OCI-LY3 (cell line): ENCODE measurements at regions not wholly inside any gene's neighbourhood (a gene's known extent, or its start where the extent isn't known, plus 50 kb on each side); places are given as distances from the start of the nearest gene placed in this dataset.

ENCODE experiments used
- H2AFZ ChIP-seq: fragments of 200-600, 300-600 bp; shearing (Covaris generic); 2 replicates; pipeline ENCODE4 v1.6.0; 2014; ENCODE audit warnings: antibody characterized with exemption, low read depth, low read length
- H3K27ac ChIP-seq: fragments of 200-600, 300-600 bp; sonication (generic); 2 replicates; pipeline ENCODE4 v1.5.1; 2014; ENCODE audit warnings: mild to moderate bottlenecking, low read length, moderate library complexity, mixed read lengths
- H3K27me3 ChIP-seq: fragments of 200-600, 300-600 bp; sonication (generic); 2 replicates; pipeline ENCODE4 v1.6.1; 2014; ENCODE audit warnings: low read depth, low read length, mixed read lengths
- H3K36me3 ChIP-seq: fragments of 200-600, 300-600 bp; sonication (generic); replicated peaks from 2 replicates; pipeline ENCODE3; 2014; ENCODE audit warnings: low read depth, low read length, mixed read lengths
- H3K4me1 ChIP-seq: fragments of 300-600, 200-600 bp; sonication (generic); 2 replicates; pipeline ENCODE4 v1.6.1; 2014; ENCODE audit warnings: low read length, mixed read lengths
- H3K4me2 ChIP-seq: fragments of 200-600, 300-600 bp; sonication (generic); 2 replicates; pipeline ENCODE4 v1.6.1; 2014; ENCODE audit warnings: low read length, mixed read lengths
- H3K4me3 ChIP-seq: fragments of 300-600, 200-600 bp; sonication (generic); 2 replicates; pipeline ENCODE4 v1.5.1; 2014; ENCODE audit warnings: antibody characterized with exemption, mild to moderate bottlenecking, low read length, moderate library complexity
- H3K79me2 ChIP-seq: fragments of 300-600, 200-600 bp; shearing (Covaris generic); 2 replicates; pipeline ENCODE4 v1.6.1; 2014; ENCODE audit warnings: mild to moderate bottlenecking, low read length, mixed read lengths
- H3K9ac ChIP-seq: fragments of 300-600, 200-600 bp; shearing (Covaris generic); 2 replicates; pipeline ENCODE4 v1.6.0; 2014; ENCODE audit warnings: mild to moderate bottlenecking, low read length, moderate library complexity
- H3K9me3 ChIP-seq: fragments of 200-600, 300-600 bp; shearing (Covaris generic); 2 replicates; pipeline ENCODE4 v1.6.1; 2014; ENCODE audit warnings: low read length, mixed read lengths; ENCODE audit not compliant: insufficient read depth
- H4K20me1 ChIP-seq: fragments of 200-600, 300-600 bp; sonication (generic); 2 replicates; pipeline ENCODE4 v1.6.1; 2016; ENCODE audit warnings: low read length, mixed read lengths; ENCODE audit not compliant: insufficient read depth
- EZH2phosphoT487 ChIP-seq: fragments of 200-600 bp; shearing (Covaris generic); IDR thresholded peaks from 2 replicates; pipeline ENCODE4 v1.6.1; 2018; ENCODE audit warnings: antibody characterized with exemption, mixed run types, low read depth
- TF ChIP-seq, protein P1 (sequence below): fragments of 200-600, 300-600 bp; sonication (generic); IDR thresholded peaks from 2 replicates; pipeline ENCODE4 v1.5.1; 2014; ENCODE audit warnings: antibody characterized with exemption, low read length, low read depth

- no peaks in the 10 kb centered on the region for H3K4me1 ChIP-seq
- H3K27me3 ChIP-seq = no peaks in the 10 kb centered on the region
- H3K27ac ChIP-seq = no peak overlapping the region
- H3K36me3 ChIP-seq = no peaks in the 10 kb centered on the region
- no peaks in the 10 kb centered on the region for H3K9me3 ChIP-seq
- no peaks in the 10 kb centered on the region for H4K20me1 ChIP-seq
- no peak overlapping the region for H3K4me3 ChIP-seq
- H3K4me2 ChIP-seq = no peak overlapping the region
- no peak overlapping the region for H3K9ac ChIP-seq
- no peaks in the 10 kb centered on the region for H3K79me2 ChIP-seq
- no peak for TF ChIP-seq EZH2phosphoT487
- TF ChIP-seq, protein P1, sequence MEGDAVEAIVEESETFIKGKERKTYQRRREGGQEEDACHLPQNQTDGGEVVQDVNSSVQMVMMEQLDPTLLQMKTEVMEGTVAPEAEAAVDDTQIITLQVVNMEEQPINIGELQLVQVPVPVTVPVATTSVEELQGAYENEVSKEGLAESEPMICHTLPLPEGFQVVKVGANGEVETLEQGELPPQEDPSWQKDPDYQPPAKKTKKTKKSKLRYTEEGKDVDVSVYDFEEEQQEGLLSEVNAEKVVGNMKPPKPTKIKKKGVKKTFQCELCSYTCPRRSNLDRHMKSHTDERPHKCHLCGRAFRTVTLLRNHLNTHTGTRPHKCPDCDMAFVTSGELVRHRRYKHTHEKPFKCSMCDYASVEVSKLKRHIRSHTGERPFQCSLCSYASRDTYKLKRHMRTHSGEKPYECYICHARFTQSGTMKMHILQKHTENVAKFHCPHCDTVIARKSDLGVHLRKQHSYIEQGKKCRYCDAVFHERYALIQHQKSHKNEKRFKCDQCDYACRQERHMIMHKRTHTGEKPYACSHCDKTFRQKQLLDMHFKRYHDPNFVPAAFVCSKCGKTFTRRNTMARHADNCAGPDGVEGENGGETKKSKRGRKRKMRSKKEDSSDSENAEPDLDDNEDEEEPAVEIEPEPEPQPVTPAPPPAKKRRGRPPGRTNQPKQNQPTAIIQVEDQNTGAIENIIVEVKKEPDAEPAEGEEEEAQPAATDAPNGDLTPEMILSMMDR = no peak
- H2AFZ ChIP-seq = no peak overlapping the region
These were observed 159.0 kb downstream of the TRIM27 start for GRCh38 chr6:28764761-28765282.

DNA sequence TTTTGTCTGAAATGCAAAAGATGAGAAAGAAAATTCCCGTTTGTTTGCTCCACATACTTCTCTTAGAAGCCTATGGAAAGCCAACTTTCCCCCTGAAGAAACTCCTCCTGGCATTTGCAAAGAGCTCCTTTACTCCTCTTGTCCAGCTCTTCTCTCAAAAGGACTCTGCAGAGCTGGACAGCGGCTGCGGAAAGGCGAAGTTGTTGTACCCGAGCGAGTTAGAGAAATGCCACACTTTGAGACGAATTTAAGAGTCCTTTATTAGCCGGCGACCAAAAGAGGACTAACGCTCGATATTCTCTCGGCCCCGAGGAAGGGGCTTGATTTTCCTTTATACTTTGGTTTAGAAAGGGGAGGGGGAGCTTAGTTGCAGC is 157.8 kb downstream of the TRIM27 start:
- Histone ChIP-seq H3K4me2 (no peak overlapping the region), H3K4me3 (no peak overlapping the region), H3K27me3 (no peaks in the 10 kb centered on the region), H3K4me1 (no peaks in the 10 kb centered on the region), H3K79me2 (no peaks in the 10 kb centered on the region), H3K27ac (no peak overlapping the region), H2AFZ (no peak overlapping the region), H3K9ac (no peak overlapping the region), H3K9me3 (no peaks in the 10 kb centered on the region), H3K36me3 (no peaks in the 10 kb centered on the region), H4K20me1 (no peaks in the 10 kb centered on the region)
- TF ChIP-seq EZH2phosphoT487 = no peak
- TF ChIP-seq, protein P1 = no peak

DNA sequence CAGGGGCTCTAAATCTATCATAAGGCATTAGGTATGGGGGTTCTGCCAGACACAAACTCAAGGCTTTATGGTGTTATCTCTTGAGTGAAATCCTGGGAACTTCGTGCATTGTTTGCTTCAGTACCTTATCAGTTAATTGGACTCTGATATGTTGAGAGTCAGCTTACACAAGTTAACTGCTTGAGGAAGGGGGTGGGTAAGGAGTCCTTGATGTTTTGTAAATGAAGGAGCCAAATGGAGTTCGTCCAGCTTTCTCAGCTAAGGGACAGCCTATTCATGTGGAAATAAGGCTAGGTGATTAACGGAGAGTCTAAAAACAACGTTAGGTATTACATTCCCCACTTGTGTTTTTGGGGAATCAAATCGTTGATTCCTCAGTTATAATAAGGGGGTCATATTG is 157.4 kb downstream of the TRIM27 start:
- Histone ChIP-seq H3K27ac (no peak overlapping the region), H3K36me3 (no peaks in the 10 kb centered on the region), H3K4me3 (no peak overlapping the region), H3K9me3 (no peaks in the 10 kb centered on the region), H3K27me3 (no peaks in the 10 kb centered on the region), H3K4me2 (no peak overlapping the region), H2AFZ (no peak overlapping the region), H3K79me2 (no peaks in the 10 kb centered on the region), H3K9ac (no peak overlapping the region), H4K20me1 (no peaks in the 10 kb centered on the region), H3K4me1 (no peaks in the 10 kb centered on the region)
- TF ChIP-seq EZH2phosphoT487 = no peak
- TF ChIP-seq, protein P1 = no peak

DNA sequence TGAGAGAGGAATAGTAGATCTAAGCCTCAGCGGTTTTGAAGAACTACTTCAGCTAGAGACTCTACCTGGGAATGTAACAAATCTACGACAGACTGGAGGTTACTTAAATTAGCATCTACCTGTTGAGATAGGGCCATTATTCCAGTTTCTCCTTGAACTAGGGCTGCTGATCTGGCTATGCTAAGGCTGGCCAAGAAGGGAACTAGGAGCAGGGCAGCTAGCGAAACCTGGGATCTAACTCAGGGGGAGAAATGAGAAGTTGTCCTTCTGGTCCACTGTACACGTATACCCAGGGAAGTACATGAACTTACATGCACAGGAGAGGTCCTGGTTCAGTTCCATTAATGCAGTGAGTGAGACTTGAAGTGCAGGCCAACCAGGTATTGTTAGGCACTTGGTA is 156.7 kb downstream of the TRIM27 start:
- Histone ChIP-seq H3K4me3 (no peak overlapping the region), H3K79me2 (no peaks in the 10 kb centered on the region), H2AFZ (no peak overlapping the region), H4K20me1 (no peaks in the 10 kb centered on the region), H3K4me2 (no peak overlapping the region), H3K27ac (no peak overlapping the region), H3K36me3 (no peaks in the 10 kb centered on the region), H3K4me1 (no peaks in the 10 kb centered on the region), H3K27me3 (no peaks in the 10 kb centered on the region), H3K9me3 (no peaks in the 10 kb centered on the region), H3K9ac (no peak overlapping the region)
- TF ChIP-seq, protein P1 = no peak
- no peak for TF ChIP-seq EZH2phosphoT487
